Activated gamma-delta T cell (primary cell): ENCODE measurements at regions not wholly inside any gene's neighbourhood (a gene's known extent, or its start where the extent isn't known, plus 50 kb on each side); places are given as distances from the start of the nearest gene placed in this dataset.
"Not testable (repeated sequence)": the region's sequence is repeated elsewhere in the genome, so short reads cannot be mapped to it uniquely, and the experiment has no call there.

ENCODE experiments used
- DNase-seq: peaks from one replicate; lab custom pipeline; 2025; lab: John Stamatoyannopoulos, UW

DNA sequence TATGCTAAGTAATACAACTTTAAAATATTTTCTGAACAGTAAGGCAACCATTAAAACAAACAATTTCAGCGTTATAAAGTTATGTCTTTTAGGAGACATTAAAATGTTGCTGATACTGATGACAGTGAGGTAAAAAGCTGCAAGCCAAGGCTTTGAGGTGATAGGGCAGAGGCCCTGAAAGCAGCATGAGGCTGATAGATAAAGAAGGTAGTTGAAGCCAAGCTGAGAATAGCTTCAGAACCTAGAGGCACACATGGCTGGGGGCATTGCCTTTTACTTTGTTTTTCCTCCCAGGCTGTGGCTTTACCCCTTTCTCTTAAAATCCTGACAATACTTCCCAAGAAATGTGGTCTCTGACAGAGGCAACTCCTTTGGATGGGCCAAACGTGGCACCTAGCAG, 149.0 kb upstream of the WWC1 start:
- no peak for DNase-seq

DNA sequence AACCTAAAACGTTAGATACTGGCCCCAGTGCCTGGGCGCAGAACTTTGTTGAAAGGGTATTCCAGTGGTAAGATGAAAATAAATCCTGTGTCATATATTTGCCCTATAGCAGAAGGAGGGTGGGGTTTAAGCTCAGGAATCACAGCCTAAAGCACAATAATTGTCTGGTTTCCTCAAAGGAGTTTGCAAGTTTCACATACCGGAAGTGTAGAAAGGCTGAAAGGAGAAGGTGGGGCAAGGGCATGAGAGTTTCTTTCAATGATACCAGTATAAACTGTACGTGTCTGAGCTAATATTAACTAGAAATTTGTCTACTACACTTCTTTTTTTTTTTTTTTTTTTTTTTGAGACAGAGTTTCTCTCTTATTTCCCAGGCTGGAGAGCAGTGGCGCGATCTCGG, 147.9 kb upstream of the WWC1 start:
- not testable (repeated sequence) for DNase-seq

DNA sequence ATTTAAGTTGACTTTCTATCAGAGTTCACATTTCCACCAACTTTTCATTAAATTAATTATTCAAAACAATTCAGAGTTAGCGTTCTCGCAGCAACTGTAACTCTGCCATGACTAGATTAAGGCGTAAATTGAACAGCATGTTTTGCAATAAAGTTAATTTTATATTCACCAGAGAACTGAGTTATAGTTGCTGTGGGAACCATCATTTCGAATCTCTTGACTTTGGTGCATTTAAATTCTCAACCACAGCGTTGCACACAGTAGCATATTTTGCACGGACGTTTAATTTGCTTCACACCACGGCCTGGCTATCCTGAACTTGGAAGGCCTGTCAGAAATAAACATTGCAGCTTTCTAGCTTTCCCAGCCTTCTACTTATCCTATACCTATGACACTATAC, 144.3 kb upstream of the WWC1 start:
- DNase-seq: no peak

DNA sequence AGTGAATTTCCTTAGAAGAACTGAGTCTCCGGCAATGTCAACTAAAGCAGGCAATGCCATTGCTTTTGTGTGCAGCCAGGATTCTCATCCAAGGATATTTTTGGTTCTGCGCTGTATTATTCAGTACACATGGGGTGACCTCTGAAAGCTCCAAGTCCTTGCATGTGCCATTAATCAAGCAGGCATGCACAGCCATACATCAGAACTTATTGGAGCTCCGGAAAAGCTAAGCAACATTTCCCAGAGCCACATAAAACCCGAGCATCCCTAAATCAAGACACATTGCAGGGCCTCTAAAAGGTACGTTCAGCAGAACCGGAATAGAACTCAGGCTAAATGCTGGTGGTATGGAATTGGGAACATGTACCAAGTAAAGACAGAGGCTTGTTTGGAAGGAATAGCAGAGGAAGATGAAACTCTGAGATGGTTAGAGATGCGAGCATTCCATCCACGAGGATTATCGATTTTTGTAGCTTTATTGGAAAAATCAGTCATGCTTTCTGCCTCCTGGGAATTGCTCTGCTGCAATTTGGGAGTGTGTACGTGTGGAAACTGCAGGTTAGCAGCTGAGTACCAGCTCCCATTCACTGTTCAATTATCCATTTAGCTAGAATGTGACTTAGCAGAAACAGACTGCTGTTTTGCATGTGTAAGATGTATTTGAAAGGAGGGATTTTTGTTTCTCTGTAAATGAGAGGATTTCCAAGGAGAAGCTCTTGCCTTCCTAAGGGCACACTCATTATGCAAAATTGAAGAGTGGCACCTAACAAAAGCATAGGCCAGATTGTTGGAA, 143.7 kb upstream of the WWC1 start:
- no peak for DNase-seq

DNA sequence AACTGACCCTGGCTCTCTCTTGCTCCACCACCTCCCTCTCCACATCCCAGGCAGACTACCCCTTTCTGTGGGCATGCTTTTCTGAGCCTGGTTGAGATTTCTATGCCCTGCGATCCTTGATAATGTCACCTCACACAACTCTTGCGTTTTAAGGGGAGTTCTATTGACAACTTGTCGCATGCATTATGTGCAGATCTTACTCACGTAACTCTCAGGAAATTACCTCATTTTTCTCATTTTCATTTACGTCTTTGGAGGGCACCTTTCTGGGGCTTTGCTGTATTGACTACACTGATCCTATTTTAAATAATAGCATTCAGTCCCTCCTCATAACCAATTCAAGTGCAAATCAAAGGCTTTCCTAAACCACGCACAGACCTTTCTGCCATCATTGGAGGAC, 140.4 kb upstream of the WWC1 start:
- no peak for DNase-seq

DNA sequence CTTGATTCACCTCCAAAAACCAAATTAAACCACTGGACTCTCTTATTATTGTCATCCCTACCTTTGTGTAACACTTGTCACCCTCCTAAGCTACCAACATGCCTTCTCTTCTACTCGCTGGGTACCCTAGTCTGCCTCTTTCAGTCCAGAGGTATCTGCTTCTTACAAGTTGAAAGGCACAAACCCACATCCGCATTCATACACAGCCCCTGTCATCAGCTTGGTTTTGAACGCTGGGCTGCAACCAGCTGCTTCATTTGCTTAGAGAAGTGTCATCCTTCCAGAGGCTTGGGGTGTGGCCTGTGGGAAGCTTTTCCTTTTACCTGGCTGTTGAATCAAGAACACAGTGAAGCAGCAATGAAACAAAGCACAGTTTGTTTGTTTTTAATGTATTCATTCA, 138.8 kb upstream of the WWC1 start:
- no peak for DNase-seq

DNA sequence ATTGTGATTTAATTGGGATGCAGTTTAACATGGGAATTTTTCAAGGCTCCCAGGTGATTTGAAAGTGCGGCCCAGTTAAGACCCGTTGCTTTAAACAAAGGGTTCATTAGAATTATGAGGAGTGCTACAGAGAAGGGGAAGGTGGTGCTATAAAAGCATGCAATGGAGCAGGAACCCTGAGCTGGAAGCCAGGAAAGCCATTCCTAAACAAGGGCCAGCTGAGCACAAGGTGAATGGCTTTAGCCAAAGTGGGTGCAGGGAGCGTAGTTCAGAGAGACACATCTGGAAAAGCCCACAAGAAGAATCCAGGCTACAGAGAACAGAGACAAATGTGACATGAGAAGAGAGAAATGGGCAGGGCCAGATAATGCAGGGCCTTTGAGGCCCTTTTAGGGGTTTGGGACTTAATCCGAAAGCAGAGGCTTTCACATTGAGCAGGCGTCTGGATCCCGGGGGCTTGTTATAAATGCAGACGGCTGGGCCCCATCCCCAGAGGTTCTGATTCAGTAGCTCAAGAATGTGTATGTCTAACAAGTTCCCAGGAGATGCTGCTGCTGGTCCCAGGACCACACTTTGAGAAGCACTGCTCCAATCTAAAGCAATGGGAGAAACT, 138.1 kb upstream of the WWC1 start:
- no peak for DNase-seq

DNA sequence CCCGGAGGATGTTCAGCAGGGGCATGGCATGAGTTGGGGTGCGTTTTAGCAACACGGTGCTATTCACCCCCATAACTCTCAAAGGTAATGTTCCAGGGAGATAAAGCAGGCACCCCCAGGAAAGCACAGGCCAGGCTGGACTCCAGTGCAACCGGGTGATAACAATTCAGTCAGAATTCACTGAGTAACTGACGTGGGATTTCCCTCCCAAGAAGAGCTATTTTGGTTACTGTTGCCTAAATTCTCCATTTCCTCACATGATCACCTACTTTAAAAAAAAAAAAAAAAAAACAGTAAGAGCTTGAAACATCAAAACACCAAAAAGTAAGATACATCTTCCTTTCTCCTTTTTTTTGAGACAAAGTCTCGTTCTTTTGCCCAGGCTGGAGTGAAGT, 137.6 kb upstream of the WWC1 start:
- no peak for DNase-seq

DNA sequence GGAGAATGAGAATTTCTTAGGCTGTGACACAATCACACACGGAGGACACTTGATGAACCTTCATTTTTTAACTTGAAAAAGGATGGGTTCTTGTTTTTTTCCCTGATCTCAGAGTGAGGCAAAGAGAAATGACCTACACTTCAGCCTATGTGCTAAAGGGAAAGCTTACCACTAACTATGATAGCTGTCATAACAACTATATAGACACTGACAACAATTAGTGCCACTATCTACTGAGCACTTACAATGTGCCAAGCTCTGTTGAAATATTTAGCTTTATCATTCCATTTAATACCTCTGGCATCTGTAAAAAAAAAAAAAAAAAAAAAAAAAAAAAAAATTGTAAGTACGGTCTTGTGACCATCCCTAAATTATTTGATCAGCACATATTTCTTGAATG, 135.9 kb upstream of the WWC1 start:
- DNase-seq: no peak

DNA sequence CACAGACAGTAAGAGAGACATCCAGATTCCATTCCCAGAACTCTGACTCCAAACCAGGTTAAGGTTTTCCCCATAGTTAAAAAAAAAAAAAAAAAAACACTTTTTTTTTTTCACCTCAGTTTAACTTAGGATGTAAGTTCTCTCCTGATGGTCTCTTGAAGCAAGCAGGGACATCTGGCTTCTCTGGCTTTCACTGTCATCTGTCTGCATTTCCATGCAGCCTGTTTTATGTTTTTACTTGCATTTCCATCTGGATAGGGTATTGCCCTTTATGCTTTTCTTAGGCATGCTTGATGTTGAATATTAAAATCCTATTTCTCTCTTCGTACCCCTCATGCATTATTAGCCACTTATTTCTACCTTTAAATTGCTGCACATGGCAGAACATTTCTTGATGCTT, 135.3 kb upstream of the WWC1 start:
- no peak for DNase-seq

DNA sequence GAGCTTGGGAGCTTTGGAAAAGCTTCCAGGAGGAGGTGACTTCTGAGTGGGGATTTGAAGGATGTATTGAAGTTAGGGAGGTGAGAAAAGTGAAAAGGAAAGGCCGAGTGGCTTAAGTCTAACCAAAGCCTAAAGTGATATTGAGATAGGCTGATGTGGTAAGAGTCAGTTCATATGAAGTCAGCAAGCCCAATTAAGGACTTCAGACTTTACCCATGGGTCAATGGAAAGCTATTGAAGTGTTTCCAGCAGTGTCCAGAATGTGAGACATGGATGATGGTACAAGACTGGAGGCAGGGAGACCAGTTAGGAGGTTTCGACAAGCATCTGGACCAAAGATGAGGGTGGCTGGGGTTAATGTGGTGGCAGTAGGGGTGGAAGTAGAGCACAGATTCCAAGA, 134.3 kb upstream of the WWC1 start:
- DNase-seq: no peak

DNA sequence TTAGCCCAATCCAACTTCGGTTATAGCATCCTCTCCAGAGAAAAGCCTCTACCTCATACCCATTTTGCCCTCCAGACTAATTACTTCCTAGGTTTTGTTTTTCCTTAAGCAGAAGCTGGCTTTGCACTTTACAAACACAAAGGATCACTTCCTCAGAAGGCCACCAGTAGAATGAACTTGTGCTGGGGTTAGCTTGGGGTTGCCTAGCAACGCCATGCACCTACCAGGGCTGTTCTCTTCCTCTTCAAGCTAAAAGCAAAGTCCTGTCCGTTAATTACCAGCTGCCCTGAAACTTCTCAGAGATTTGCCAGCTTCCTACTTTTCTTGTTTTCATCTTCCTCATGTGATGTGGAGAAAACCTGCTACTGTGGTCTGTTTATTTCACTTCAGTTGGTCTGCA, 132.0 kb upstream of the WWC1 start:
- DNase-seq: no peak

DNA sequence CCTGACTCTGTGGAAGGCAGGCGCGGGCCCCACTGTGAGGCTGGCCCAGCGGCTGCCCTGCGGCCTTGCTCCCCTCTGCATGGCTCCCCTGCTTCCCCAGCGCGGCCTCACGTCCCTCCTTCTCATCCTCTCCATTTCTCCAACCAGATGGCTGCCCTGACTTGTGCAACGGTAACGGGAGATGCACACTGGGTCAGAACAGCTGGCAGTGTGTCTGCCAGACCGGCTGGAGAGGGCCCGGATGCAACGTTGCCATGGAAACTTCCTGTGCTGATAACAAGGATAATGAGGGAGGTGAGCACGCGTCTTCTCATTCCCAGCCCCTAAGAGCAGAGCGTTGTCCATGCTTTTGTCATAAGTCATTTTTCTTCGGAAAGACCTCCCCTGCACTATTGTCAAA, 129.0 kb upstream of the WWC1 start:
- DNase-seq: no peak

DNA sequence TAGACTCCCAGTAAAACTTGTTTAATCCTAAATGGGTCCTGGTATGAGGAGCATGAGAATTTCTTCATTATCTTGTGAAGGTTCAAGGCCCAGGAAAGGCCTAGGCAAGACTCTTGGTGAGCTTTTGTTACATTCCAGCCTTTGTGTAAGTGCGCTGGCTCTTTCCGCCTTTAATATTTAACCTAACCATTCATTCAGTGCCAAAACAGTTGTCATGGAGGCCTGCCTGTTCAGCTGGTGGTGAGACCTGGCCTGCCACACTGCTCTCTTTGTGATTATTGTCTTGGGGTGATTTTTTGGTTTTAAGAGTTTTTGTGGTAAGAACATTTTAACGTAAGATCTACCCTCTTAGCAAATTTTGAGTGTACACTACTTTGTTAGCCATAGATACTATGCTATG, 127.5 kb upstream of the WWC1 start:
- DNase-seq: no peak

DNA sequence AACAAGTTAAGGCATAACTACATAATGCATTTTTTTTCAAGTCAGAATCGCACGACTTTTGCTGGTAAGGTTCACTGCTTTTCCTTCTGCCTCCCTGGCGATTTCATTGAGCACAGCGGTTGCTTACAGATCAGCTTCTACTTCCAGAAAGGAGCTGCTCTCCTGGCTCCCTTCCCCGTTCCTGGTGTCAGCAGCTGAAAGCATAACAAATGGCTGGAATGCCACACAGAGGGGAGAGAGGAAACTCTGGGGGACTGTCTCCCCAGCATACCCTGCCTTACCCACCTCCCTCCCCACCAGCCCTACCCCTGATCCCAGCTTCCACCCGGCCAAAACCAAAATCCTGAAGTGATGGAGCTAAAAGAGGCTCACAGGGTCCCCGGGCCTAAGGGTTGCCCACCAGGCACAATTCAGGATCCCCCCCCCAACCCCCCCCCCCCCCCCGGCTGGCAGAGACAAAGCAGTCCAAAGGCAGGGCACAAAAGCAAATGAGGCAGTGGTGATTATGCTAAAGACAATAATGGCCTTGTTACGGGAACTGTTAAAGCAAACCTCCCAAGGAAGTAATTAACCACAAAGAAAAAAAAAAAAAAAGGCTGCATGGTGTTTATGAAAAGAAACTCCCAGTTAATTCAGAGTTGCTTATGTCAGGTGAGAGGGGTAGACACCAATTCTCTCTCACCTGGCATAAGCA, 126.1 kb upstream of the WWC1 start:
- DNase-seq: no peak

DNA sequence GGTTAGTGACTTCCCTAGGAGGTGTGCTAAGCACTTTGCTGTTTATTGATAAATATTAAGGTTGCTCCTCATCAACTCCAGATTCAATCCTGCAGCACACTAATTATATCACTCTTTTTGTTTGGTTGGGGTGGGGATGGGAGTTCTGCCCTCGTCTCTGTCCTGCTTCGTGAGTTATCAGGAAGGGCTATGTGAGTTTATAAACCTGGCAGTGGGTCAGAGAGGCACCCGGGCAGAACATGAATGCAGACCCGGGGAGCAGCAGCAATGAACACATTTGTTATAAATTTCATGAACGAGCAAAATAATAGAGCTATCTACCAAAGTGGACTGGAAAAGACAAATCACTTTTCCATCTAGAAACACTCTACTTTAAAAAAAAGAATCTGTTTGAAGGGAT, 125.5 kb upstream of the WWC1 start:
- no peak for DNase-seq

DNA sequence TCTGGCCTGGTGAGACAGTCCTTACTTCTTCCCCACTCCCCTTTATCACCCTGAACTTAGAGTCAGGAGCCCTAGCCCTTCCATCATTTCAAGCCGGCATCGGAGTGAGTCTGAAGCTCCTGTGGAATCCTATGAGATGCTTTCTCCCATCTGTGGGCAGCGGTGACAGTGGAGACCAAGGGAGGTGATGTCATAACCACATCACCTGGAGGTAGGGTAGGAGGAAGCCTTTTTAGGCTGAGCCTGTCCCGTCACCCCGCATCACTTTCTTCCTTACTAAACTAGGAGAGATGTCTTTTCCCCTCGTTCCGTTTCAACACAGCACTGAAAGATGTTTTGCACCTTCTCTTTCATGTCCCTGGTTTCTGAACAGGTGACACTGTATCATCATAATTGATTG, 124.1 kb upstream of the WWC1 start:
- DNase-seq: no peak

DNA sequence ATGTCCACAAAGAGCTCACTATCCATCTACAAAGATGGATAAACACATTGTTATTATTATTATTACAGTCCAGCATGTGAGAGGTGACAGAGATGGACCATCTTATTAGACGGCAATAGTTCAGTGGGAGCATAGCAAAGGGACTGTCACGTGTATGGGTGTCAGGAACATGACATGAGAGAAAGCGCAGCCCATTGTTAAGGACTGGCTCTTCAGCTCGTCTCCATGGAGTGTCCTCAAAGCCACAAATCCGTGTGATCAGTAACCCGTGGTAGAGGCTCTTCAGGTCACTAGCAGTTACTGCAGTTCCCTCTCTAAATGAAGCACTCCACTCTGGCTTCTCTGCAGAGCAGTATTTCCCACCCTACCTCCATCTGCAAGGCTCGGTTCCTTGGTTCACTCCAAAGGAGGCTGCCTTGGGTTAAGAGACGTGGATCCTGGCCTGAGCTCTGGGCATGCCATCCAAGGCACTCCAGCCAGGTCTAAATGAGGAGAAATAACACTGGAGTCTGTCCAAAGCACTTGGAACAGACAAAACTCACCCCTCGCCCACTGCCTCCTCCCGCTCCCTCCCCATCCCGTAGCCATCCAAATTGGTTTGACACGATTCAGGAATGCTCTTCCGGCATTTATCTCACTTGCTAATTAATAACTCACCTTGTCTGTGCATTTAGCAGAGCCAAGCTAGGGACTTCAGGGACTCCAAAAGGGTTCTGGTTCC, 122.3 kb upstream of the WWC1 start:
- DNase-seq: no peak

DNA sequence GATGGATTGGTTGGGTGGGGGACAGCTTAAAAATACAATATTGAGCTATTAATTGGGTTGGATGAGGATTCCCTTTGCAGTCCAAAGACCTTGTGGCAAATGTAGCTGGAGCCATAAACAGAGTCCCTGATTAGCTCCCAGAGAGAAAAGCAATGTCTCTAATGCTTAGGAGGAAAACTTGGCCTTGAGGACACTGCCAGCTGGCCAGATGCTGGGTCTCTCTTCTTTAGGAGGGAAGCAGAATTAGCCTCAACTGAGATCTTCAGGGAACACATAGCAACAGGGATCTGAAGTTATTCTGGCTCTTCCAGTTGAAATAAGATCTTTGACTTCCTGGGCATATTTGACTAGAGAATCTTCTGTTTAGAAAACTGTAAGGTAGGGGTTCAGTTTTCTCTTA, 121.7 kb upstream of the WWC1 start:
- no peak for DNase-seq

DNA sequence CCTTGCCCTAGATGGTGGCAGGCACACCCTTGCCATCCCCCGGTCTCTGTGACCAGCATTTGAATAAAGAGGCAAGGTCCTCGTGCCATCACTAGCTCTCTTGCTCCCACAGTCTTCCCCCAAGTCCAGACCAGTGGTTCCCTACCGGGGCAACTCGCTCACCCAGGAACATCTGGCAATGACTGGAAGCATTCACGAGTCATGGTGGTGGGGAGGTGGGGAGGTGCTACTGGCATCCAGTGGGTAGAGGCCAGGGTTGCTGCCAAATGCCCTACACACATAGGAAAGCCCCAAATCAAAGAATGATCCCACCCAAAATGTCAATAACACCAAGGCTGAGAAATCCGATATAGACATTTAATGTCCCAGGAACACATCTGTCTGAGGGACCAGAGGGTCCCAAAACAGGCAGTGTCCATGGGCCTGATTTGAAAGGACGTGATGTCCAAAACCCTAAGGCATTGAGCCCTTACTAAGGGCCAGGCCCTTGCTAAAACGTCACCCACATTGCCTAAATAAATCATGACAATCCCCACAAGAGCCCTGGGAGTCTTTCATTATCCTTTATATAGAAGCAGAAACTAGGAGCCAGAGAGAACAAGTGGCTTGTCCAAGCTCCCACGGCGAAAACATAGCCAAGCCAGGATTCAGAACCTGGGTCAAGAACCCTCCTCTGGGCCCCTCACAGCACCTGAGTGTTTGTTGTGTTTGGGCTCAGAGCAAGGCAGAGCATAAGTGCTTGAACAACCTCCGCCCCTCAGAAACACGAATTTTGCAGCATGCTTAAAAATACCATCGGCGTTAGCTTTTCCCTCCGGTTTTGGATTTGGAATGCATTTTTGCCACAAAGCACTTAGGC, 119.3 kb upstream of the WWC1 start:
- no peak for DNase-seq

DNA sequence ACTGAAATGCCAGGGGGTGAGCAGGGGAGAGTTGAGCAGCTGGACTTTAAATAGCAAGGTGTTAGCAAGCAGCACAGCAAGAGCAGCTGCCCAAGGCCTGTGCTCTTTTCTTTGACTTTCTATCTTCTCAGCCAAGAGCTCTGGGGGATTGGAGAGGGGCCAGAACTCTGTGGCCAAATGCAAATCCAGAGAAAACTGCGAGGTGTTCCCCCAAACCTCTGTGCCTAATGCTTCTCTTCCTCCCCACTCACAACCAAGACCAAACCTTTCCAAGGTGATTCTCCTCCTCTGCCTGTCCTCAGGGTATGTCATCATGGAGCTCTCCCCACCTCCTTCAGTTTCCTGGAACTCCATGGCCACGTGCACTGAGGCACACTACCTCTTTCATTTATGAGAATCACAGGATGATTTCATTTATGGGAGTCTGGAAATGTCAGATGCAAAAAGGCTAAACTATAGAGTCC, 118.7 kb upstream of the WWC1 start:
- no peak for DNase-seq

DNA sequence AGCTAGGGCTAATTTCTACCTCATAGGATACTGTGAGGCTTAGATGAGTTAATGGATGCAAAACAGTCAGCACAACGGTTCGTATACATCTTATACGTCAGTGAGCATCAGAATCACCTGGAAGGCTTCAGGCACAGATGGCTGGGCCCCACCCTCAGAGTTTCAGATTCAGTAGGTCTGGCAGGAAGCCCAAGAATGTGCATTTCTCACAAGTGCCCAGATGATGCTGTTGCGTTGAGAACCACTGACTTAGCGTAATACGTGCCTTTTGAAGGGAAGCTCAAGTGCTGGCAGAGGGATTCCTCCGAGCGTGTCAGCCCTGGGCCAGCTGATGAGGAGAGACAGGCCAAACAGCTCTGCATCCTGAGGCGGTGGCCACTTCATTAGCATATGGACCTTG, 117.1 kb upstream of the WWC1 start:
- DNase-seq: no peak
